GM12875 (cell line): ENCODE measurements at regions not wholly inside any gene's neighbourhood (a gene's known extent, or its start where the extent isn't known, plus 50 kb on each side); places are given as distances from the start of the nearest gene placed in this dataset.

Experiments used
- H3K4me3 ChIP-seq: one replicate; pipeline ENCODE4 v1.5.1; 2011; ENCODE audit warnings: low read depth, low read length, control low read depth
- TF ChIP-seq, protein P1 (sequence below): IDR thresholded peaks from 2 replicates; pipeline ENCODE4 v1.5.1; 2011; ENCODE audit warnings: low read depth, mild to moderate bottlenecking, control low read depth, inconsistent platforms, low read length, moderate library complexity, borderline replicate concordance; ENCODE audit not compliant: insufficient read depth

DNA sequence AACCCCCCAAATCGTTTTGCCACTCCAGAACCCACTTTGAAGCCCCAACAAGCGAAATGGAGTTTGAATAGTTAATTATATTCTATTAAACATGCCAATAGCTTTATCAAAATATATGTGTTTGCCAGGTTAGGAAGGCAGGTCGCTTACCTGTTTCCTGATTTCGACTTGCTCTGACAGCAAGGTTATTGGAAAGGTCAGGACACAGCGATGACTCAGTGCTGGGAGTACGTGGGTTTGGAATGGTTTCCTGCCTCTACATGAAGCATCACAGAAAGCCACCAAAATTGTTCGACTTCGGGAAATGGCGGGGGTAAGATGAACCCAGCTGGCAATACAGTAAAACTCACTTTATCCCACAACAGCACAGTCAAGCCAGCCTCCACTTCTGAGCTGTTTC lies 135.6 kb upstream of the ABI3BP start:
- no peak overlapping the region for H3K4me3 ChIP-seq
- TF ChIP-seq, protein P1, sequence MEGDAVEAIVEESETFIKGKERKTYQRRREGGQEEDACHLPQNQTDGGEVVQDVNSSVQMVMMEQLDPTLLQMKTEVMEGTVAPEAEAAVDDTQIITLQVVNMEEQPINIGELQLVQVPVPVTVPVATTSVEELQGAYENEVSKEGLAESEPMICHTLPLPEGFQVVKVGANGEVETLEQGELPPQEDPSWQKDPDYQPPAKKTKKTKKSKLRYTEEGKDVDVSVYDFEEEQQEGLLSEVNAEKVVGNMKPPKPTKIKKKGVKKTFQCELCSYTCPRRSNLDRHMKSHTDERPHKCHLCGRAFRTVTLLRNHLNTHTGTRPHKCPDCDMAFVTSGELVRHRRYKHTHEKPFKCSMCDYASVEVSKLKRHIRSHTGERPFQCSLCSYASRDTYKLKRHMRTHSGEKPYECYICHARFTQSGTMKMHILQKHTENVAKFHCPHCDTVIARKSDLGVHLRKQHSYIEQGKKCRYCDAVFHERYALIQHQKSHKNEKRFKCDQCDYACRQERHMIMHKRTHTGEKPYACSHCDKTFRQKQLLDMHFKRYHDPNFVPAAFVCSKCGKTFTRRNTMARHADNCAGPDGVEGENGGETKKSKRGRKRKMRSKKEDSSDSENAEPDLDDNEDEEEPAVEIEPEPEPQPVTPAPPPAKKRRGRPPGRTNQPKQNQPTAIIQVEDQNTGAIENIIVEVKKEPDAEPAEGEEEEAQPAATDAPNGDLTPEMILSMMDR, result no peak

DNA sequence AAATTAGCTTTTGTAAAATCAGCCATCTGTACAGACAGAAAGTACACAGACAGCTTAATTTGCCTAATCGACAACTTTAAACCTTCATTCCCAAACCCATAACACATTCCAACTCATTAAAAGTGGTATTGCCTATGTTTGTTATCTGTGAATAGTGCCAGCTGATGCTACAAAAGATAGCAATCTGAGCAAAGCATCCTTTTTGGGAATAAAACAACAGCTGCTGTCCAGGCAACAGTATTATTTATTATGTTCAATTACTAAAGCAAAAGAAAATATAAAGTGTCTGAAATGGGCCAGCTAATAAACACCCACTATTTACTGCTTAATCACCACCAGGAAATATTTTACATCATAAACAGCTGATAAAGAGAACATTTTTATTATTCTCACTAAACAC lies 134.8 kb upstream of the ABI3BP start:
- TF ChIP-seq, protein P1, result no peak
- H3K4me3 ChIP-seq, result no peak overlapping the region

GRCh38 chr3:101124125-101124524 lies 130.9 kb upstream of the ABI3BP start:
- TF ChIP-seq, protein P1, result no peak
- H3K4me3 ChIP-seq, result no peak overlapping the region

DNA sequence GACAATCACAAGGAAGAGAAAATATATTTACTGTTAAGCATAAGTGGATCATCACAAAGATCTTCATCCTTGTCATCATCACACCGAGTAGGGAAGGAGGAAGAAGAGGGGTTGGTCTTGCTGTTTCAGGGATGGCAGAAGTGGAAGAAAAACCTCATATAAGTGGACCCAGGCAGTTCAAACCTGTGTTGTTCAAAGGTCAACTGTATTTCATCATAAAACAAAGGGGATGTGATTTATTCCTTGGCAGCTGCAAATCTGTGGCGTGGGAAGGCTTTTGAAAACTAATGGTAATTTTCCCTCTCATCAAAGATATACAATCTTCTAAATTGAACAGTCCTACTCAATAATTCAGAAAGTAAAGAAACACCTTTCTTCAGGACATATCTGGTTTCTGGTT lies 129.9 kb upstream of the ABI3BP start:
- TF ChIP-seq, protein P1, result no peak
- no peak overlapping the region for H3K4me3 ChIP-seq

DNA sequence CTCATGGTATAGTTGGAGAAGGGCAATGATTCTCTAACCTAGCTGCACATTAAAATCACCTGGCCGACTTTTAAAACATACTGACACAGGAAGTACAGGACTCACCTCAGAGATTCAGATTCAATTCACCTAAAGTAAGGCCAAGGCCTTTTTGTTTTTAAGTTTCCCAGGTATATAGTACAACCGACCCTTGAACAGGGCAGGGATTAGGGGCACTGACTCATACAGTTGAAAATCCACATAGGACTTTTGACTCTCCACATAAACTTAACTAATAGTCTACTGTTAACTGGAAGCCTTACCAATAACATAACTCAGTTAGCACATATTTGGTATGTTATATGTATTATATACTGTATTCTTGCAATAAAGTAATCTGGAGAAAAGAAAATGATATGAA lies 129.5 kb upstream of the ABI3BP start:
- no peak overlapping the region for H3K4me3 ChIP-seq
- TF ChIP-seq, protein P1, result no peak

DNA sequence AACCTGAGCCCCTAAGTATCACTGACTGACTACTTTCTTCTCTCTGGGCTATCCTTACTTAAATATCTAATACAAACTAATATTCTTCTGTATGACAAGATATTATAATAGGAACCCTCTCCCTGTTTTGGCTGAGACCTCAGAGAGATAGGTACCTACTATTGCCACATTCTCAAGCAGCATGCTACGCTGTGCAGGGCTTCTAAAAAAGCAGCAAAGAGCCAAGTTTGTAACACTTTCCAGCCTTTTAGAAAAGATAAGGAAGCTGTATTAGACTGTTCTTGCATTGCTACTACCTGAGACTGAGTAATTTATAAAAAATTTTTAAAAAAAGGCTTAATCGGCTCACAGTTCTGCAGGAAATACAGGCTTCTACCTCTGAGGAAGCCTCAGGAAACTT lies 126.8 kb upstream of the ABI3BP start:
- TF ChIP-seq, protein P1, result no peak
- H3K4me3 ChIP-seq, result no peak overlapping the region

DNA sequence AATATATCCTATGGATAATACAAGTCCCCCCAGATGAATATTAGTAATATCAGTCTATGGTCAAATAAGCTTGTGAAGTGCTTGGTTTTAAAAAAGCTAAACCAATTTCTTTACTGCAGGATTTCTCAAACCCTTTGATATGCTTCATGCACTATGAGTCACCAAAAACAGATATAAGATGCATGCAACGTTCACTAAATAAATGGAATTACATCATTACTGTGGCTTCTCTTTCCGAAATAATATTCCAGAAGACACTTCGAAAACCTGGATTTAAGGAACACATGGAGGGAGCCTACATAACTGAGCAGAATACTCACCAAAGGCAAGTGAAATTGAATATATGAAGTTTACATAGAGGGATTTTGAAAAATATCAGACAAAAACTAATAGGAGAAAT lies 126.3 kb upstream of the ABI3BP start:
- no peak overlapping the region for H3K4me3 ChIP-seq
- TF ChIP-seq, protein P1, result no peak
